ENCODE measurements at regions not wholly inside any gene's neighbourhood (a gene's known extent, or its start where the extent isn't known, plus 50 kb on each side); places are given as distances from the start of the nearest gene placed in this dataset.

GRCh38 chr5:93076096-93076495, 504.9 kb downstream of the NR2F1-AS1 start:
- no peak for TF ChIP-seq EZH2phosphoT487 (IDR thresholded peaks at IDR 0.05; ENCODE audit: borderline replicate concordance, low read depth, low read length)
- no peak for TF ChIP-seq CTCF (conservative IDR thresholded peaks at IDR 0.05; ENCODE audit: low read length)

All from OCI-LY7 (cell line).